H1 (cell line): ENCODE measurements at regions not wholly inside any gene's neighbourhood (a gene's known extent, or its start where the extent isn't known, plus 50 kb on each side); places are given as distances from the start of the nearest gene placed in this dataset.

Experiments
- BACH1 ChIP-seq: IDR thresholded peaks from 2 replicates; pipeline ENCODE4 v1.6.1; 2012; ENCODE audit warnings: low read length, improper control_type of control experiment
- CHD7 ChIP-seq: fragments of 300-600 bp; sonication (generic); IDR thresholded peaks from 2 replicates; pipeline ENCODE4 v1.7.1; 2012; ENCODE audit warnings: low read length, moderate library complexity, mild to moderate bottlenecking, inconsistent platforms; ENCODE audit not compliant: insufficient replicate concordance
- POU5F1 ChIP-seq: IDR thresholded peaks from 2 replicates; pipeline ENCODE4 v1.6.1; 2011; ENCODE audit warnings: low read depth, mild to moderate bottlenecking, low read length, moderate library complexity
- SIX5 ChIP-seq: IDR thresholded peaks from 2 replicates; pipeline ENCODE4 v1.6.1; 2011; ENCODE audit warnings: mild to moderate bottlenecking, low read depth, low read length
- YY1 ChIP-seq: IDR thresholded peaks from 2 replicates; pipeline ENCODE4 v1.6.1; 2011; ENCODE audit warnings: low read depth, mild to moderate bottlenecking, low read length

- TF ChIP-seq CHD7 (no peak), BACH1 (no peak), SIX5 (no peak), YY1 (no peak), POU5F1 (no peak)
Observed at GRCh38 chr4:126058596-126058995, 743.8 kb downstream of the FAT4 start (continued).
